ENCODE measurements at regions not wholly inside any gene's neighbourhood (a gene's known extent, or its start where the extent isn't known, plus 50 kb on each side); places are given as distances from the start of the nearest gene placed in this dataset.

- Histone ChIP-seq H3K9me2 (replicated peaks; ENCODE audit: low read depth, low read length) (no peaks in the 10 kb centered on the region), H3K4me3 (ENCODE audit: low read length, poor library complexity, severe bottlenecking) (no peak overlapping the region), H3K4me1 (ENCODE audit: insufficient read depth, low read length, poor library complexity, severe bottlenecking) (no peaks in the 10 kb centered on the region), H3K9ac (ENCODE audit: low read depth, low read length, poor library complexity, severe bottlenecking) (no peak overlapping the region), H3K36me3 (ENCODE audit: insufficient read depth, low read length) (no peaks in the 10 kb centered on the region), H2AFZ (ENCODE audit: low read length) (no peak overlapping the region), H3K9me3 (ENCODE audit: insufficient read depth, low read depth, low read length) (peaks cover 13% of the 10 kb centered on the region; the same call in 1 of the 2 replicates), H3K79me2 (ENCODE audit: insufficient read depth, low read length) (no peaks in the 10 kb centered on the region), H3K27me3 (ENCODE audit: insufficient read depth, low read length, poor library complexity, severe bottlenecking) (no peaks in the 10 kb centered on the region), H3K4me2 (ENCODE audit: low read depth, low read length, poor library complexity, severe bottlenecking) (no peak overlapping the region), H4K20me1 (ENCODE audit: insufficient read depth, low read length, poor library complexity, severe bottlenecking) (no peaks in the 10 kb centered on the region), H3F3A (ENCODE audit: low read depth) (no peaks in the 10 kb centered on the region)
- no peak for TF ChIP-seq EZH2phosphoT487 (IDR thresholded peaks at IDR 0.05; ENCODE audit: borderline replicate concordance)
- TF ChIP-seq CTCF (conservative IDR thresholded peaks at IDR 0.05; ENCODE audit: low read length): no peak
Observed at GRCh38 chr11:134866215-134866614, 454.2 kb upstream of the B3GAT1 start.

DNA sequence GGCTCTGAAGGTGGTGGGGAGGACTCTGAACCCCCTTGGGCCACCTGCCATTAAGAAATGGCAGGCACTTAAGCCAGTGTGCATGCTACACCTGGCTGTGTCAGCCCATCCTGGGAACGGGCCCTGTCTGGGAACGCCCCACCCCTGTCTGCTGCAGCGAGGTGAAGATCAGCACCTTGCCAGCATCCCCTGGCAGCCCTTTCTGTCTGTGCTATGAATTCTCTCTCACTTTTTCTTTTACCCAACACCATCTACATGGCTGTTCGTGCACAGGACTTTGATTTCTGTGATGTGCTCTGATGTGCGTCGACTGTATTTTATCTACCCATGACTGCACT is 452.9 kb upstream of the B3GAT1 start:
- H4K20me1 ChIP-seq (ENCODE audit: insufficient read depth, low read length, poor library complexity, severe bottlenecking): no peaks in the 10 kb centered on the region
- no peaks in the 10 kb centered on the region for H3K27me3 ChIP-seq (ENCODE audit: insufficient read depth, low read length, poor library complexity, severe bottlenecking)
- H3K79me2 ChIP-seq (ENCODE audit: insufficient read depth, low read length): no peaks in the 10 kb centered on the region
- no peak for TF ChIP-seq EZH2phosphoT487 (IDR thresholded peaks at IDR 0.05; ENCODE audit: borderline replicate concordance)
- TF ChIP-seq CTCF (conservative IDR thresholded peaks at IDR 0.05; ENCODE audit: low read length): no peak
- H3K4me1 ChIP-seq (ENCODE audit: insufficient read depth, low read length, poor library complexity, severe bottlenecking): no peaks in the 10 kb centered on the region
- no peak overlapping the region for H3K4me2 ChIP-seq (ENCODE audit: low read depth, low read length, poor library complexity, severe bottlenecking)
- no peak overlapping the region for H3K9ac ChIP-seq (ENCODE audit: low read depth, low read length, poor library complexity, severe bottlenecking)
- H3K9me3 ChIP-seq (ENCODE audit: insufficient read depth, low read depth, low read length): peaks cover 24% of the 10 kb centered on the region; the same call in 1 of the 2 replicates
- H2AFZ ChIP-seq (ENCODE audit: low read length): no peak overlapping the region
- H3K4me3 ChIP-seq (ENCODE audit: low read length, poor library complexity, severe bottlenecking): no peak overlapping the region
- no peaks in the 10 kb centered on the region for H3F3A ChIP-seq (ENCODE audit: low read depth)
- H3K36me3 ChIP-seq (ENCODE audit: insufficient read depth, low read length): no peaks in the 10 kb centered on the region
- H3K9me2 ChIP-seq (replicated peaks; ENCODE audit: low read depth, low read length): no peaks in the 10 kb centered on the region

- TF ChIP-seq EZH2phosphoT487 (IDR thresholded peaks at IDR 0.05; ENCODE audit: borderline replicate concordance) (no peak), CTCF (conservative IDR thresholded peaks at IDR 0.05; ENCODE audit: low read length) (no peak)
- H3K27me3 ChIP-seq (ENCODE audit: insufficient read depth, low read length, poor library complexity, severe bottlenecking): no peaks in the 10 kb centered on the region
- H3K4me2 ChIP-seq (ENCODE audit: low read depth, low read length, poor library complexity, severe bottlenecking): no peak overlapping the region
- H3K79me2 ChIP-seq (ENCODE audit: insufficient read depth, low read length): no peaks in the 10 kb centered on the region
- H4K20me1 ChIP-seq (ENCODE audit: insufficient read depth, low read length, poor library complexity, severe bottlenecking): no peaks in the 10 kb centered on the region
- H3K9me2 ChIP-seq (replicated peaks; ENCODE audit: low read depth, low read length): no peaks in the 10 kb centered on the region
- no peak overlapping the region for H3K9ac ChIP-seq (ENCODE audit: low read depth, low read length, poor library complexity, severe bottlenecking)
- H3K4me1 ChIP-seq (ENCODE audit: insufficient read depth, low read length, poor library complexity, severe bottlenecking): no peaks in the 10 kb centered on the region
- no peak overlapping the region for H2AFZ ChIP-seq (ENCODE audit: low read length)
- no peaks in the 10 kb centered on the region for H3F3A ChIP-seq (ENCODE audit: low read depth)
- peaks cover 26% of the 10 kb centered on the region; the same call in 1 of the 2 replicates for H3K9me3 ChIP-seq (ENCODE audit: insufficient read depth, low read depth, low read length)
- H3K4me3 ChIP-seq (ENCODE audit: low read length, poor library complexity, severe bottlenecking): no peak overlapping the region
- H3K36me3 ChIP-seq (ENCODE audit: insufficient read depth, low read length): no peaks in the 10 kb centered on the region
Observed at GRCh38 chr11:134864233-134864967, 452.4 kb upstream of the B3GAT1 start.

All from Loucy (cell line).